ENCODE measurements at regions not wholly inside any gene's neighbourhood (a gene's known extent, or its start where the extent isn't known, plus 50 kb on each side); places are given as distances from the start of the nearest gene placed in this dataset.

- TF ChIP-seq HNF4G (IDR thresholded peaks at IDR 0.05) (no peak), NR2F2 (IDR thresholded peaks at IDR 0.05) (no peak)
These were observed 58.5 kb upstream of the IER5L start (continued) for GRCh38 chr9:129236441-129237145.

- TF ChIP-seq SP1 (IDR thresholded peaks at IDR 0.05) (no peak), JUND (IDR thresholded peaks at IDR 0.05) (no peak), FOXA2 (IDR thresholded peaks at IDR 0.05) (no peak)
- Histone ChIP-seq H3K27ac (ENCODE audit: low read depth in 1 of 2, low read length in 2 of 2) (no peak overlapping the region), H3K4me3 (ENCODE audit: low read depth in 1 of 3, low read length in 3 of 3) (no peak overlapping the region), H3K9ac (ENCODE audit: low read depth in 1 of 2, low read length in 2 of 2) (no peak overlapping the region), H3K4me1 (ENCODE audit: control insufficient read depth in 4 of 4, insufficient read depth in 4 of 4, low read length in 3 of 4) (no peaks in the 10 kb centered on the region), H3K9me3 (ENCODE audit: control insufficient read depth in 4 of 4, low read length in 3 of 4) (no peaks in the 10 kb centered on the region), H3K27me3 (ENCODE audit: control insufficient read depth in 4 of 4, insufficient read depth in 4 of 4, low read length in 3 of 4) (no peaks in the 10 kb centered on the region), H3K36me3 (ENCODE audit: control insufficient read depth in 4 of 4, insufficient read depth in 3 of 4, low read depth in 1 of 4, low read length in 3 of 4) (no peaks in the 10 kb centered on the region)
- DNase-seq (ENCODE audit: low spot score), result no peak
- WGBS, result 53% methylated on average over 7 of the region's 7 CpGs
These were observed 57.9 kb upstream of the IER5L start for GRCh38 chr9:129235931-129236331.

DNA sequence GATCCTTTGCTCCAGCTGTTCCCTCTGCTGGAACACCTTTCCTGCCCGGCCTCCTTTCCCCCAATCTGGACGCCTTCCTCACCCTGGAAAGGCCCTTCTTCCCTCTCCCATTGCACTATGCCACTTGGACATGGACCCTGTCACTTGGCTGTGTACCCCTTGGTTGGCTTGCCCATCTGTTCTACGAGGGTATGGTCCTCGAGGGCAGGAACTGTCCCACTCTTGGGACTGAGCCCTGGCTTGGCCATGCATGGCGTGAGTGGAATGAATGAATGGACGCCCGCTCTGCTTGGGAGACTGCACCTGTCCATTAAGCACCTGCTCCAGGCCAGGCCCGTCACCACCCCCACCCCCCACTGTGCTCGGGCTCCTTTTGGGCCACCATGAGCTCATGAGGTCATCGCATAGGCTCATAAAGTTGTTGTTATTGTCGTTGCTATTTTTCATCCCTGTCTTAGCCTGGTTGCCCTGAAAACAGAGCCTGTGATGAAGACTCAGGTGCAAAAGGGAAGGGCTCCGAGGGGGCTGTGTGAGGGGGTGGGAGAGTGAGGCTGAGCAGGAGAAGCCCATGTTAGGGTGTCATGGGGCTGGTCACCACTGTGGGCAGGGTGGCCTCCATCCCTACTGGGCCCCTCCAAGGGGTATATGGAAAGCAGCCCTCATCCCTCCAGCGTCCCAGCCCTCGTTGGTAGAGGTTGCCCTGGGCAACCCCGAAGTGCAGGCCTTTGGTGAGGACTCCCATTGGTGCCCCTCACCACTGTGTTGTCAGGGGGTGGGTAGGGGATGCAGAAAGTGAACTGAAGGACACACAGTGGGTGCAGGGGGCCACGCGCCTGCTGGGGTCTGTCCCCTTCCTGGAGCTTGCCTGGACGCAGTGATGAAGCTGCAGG, 57.2 kb upstream of the IER5L start:
- H3K27me3 ChIP-seq (ENCODE audit: control insufficient read depth in 4 of 4, insufficient read depth in 4 of 4, low read length in 3 of 4), result no peaks in the 10 kb centered on the region
- no peak overlapping the region for H3K4me3 ChIP-seq (ENCODE audit: low read depth in 1 of 3, low read length in 3 of 3)
- no peaks in the 10 kb centered on the region for H3K36me3 ChIP-seq (ENCODE audit: control insufficient read depth in 4 of 4, insufficient read depth in 3 of 4, low read depth in 1 of 4, low read length in 3 of 4)
- DNase-seq (ENCODE audit: low spot score), result no peak
- H3K9ac ChIP-seq (ENCODE audit: low read depth in 1 of 2, low read length in 2 of 2), result no peak overlapping the region
- no peaks in the 10 kb centered on the region for H3K4me1 ChIP-seq (ENCODE audit: control insufficient read depth in 4 of 4, insufficient read depth in 4 of 4, low read length in 3 of 4)
- WGBS, result 89% methylated on average over 18 of the region's 18 CpGs
- no peak overlapping the region for H3K27ac ChIP-seq (ENCODE audit: low read depth in 1 of 2, low read length in 2 of 2)
- TF ChIP-seq, protein P1, sequence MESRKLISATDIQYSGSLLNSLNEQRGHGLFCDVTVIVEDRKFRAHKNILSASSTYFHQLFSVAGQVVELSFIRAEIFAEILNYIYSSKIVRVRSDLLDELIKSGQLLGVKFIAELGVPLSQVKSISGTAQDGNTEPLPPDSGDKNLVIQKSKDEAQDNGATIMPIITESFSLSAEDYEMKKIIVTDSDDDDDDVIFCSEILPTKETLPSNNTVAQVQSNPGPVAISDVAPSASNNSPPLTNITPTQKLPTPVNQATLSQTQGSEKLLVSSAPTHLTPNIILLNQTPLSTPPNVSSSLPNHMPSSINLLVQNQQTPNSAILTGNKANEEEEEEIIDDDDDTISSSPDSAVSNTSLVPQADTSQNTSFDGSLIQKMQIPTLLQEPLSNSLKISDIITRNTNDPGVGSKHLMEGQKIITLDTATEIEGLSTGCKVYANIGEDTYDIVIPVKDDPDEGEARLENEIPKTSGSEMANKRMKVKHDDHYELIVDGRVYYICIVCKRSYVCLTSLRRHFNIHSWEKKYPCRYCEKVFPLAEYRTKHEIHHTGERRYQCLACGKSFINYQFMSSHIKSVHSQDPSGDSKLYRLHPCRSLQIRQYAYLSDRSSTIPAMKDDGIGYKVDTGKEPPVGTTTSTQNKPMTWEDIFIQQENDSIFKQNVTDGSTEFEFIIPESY (IDR thresholded peaks at IDR 0.05), result no peak
- no peak for TF ChIP-seq HNF4A (conservative IDR thresholded peaks at IDR 0.05)
- TF ChIP-seq FOXA2 (IDR thresholded peaks at IDR 0.05), result no peak
- no peak for TF ChIP-seq NR2F2 (IDR thresholded peaks at IDR 0.05)
- TF ChIP-seq HNF4G (IDR thresholded peaks at IDR 0.05), result no peak
- TF ChIP-seq MAX (IDR thresholded peaks at IDR 0.05), result no peak
- no peak for TF ChIP-seq EGR1 (IDR thresholded peaks at IDR 0.05; ENCODE audit: low read depth in 2 of 2)
- TF ChIP-seq, protein P2, sequence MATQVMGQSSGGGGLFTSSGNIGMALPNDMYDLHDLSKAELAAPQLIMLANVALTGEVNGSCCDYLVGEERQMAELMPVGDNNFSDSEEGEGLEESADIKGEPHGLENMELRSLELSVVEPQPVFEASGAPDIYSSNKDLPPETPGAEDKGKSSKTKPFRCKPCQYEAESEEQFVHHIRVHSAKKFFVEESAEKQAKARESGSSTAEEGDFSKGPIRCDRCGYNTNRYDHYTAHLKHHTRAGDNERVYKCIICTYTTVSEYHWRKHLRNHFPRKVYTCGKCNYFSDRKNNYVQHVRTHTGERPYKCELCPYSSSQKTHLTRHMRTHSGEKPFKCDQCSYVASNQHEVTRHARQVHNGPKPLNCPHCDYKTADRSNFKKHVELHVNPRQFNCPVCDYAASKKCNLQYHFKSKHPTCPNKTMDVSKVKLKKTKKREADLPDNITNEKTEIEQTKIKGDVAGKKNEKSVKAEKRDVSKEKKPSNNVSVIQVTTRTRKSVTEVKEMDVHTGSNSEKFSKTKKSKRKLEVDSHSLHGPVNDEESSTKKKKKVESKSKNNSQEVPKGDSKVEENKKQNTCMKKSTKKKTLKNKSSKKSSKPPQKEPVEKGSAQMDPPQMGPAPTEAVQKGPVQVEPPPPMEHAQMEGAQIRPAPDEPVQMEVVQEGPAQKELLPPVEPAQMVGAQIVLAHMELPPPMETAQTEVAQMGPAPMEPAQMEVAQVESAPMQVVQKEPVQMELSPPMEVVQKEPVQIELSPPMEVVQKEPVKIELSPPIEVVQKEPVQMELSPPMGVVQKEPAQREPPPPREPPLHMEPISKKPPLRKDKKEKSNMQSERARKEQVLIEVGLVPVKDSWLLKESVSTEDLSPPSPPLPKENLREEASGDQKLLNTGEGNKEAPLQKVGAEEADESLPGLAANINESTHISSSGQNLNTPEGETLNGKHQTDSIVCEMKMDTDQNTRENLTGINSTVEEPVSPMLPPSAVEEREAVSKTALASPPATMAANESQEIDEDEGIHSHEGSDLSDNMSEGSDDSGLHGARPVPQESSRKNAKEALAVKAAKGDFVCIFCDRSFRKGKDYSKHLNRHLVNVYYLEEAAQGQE (IDR thresholded peaks at IDR 0.05), result no peak
- TF ChIP-seq FOXA1 (IDR thresholded peaks at IDR 0.05), result no peak
- no peak for TF ChIP-seq YY1 (IDR thresholded peaks at IDR 0.05)
- TF ChIP-seq GABPA (IDR thresholded peaks at IDR 0.05 in 1 of 2, conservative IDR thresholded peaks at IDR 0.05 in 1 of 2), result no peak
- TF ChIP-seq SP1 (IDR thresholded peaks at IDR 0.05), result no peak
- no peak for TF ChIP-seq RAD21 (IDR thresholded peaks at IDR 0.05)
- no peak for TF ChIP-seq RXRA (IDR thresholded peaks at IDR 0.05)
- no peak for TF ChIP-seq TAF1 (conservative IDR thresholded peaks at IDR 0.05)
- TF ChIP-seq, protein P3, sequence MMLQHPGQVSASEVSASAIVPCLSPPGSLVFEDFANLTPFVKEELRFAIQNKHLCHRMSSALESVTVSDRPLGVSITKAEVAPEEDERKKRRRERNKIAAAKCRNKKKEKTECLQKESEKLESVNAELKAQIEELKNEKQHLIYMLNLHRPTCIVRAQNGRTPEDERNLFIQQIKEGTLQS (IDR thresholded peaks at IDR 0.05), result no peak
- no peak for TF ChIP-seq JUND (IDR thresholded peaks at IDR 0.05)
- TF ChIP-seq, protein P4, sequence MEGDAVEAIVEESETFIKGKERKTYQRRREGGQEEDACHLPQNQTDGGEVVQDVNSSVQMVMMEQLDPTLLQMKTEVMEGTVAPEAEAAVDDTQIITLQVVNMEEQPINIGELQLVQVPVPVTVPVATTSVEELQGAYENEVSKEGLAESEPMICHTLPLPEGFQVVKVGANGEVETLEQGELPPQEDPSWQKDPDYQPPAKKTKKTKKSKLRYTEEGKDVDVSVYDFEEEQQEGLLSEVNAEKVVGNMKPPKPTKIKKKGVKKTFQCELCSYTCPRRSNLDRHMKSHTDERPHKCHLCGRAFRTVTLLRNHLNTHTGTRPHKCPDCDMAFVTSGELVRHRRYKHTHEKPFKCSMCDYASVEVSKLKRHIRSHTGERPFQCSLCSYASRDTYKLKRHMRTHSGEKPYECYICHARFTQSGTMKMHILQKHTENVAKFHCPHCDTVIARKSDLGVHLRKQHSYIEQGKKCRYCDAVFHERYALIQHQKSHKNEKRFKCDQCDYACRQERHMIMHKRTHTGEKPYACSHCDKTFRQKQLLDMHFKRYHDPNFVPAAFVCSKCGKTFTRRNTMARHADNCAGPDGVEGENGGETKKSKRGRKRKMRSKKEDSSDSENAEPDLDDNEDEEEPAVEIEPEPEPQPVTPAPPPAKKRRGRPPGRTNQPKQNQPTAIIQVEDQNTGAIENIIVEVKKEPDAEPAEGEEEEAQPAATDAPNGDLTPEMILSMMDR (IDR thresholded peaks at IDR 0.05; ENCODE audit: low read depth, low read length, missing input control), result no peak
- no peaks in the 10 kb centered on the region for H3K9me3 ChIP-seq (ENCODE audit: control insufficient read depth in 4 of 4, low read length in 3 of 4)
